HEK293T (cell line): ENCODE measurements at regions not wholly inside any gene's neighbourhood (a gene's known extent, or its start where the extent isn't known, plus 50 kb on each side); places are given as distances from the start of the nearest gene placed in this dataset.

Experiments
- CTCF ChIA-PET: fragments of 350-600 bp; formaldehyde crosslinking; extraction: SDS; loops from one replicate; lab custom pipeline; 2021; ENCODE audit warnings: antibody characterized with exemption, inconsistent platforms; lab: Yijun Ruan, JAX
- POLR2A ChIA-PET: fragments of 350-600 bp; formaldehyde crosslinking; extraction: SDS; loops from one replicate; lab custom pipeline; 2020; ENCODE audit warnings: antibody characterized with exemption, inconsistent platforms; lab: Yijun Ruan, JAX
- DNase-seq: peaks from one replicate; pipeline ENCODE4 v3.0.0; 2012; ENCODE audit warnings: mixed read lengths; ENCODE audit errors: extremely low spot score
- ARNT ChIP-seq: fragments of 450-650 bp; IDR thresholded peaks from 2 replicates; pipeline ENCODE4 v1.6.1; 2017; ENCODE audit warnings: mild to moderate bottlenecking
- BHLHE40 ChIP-seq: fragments of 450-650 bp; IDR thresholded peaks from 2 replicates; pipeline ENCODE4 v1.6.1; 2016; ENCODE audit warnings: mild to moderate bottlenecking, moderate library complexity, borderline replicate concordance
- CTBP1 ChIP-seq: fragments of 450-650 bp; IDR thresholded peaks from 2 replicates; pipeline ENCODE4 v1.6.1; 2016; ENCODE audit warnings: borderline replicate concordance
- ELF4 ChIP-seq: fragments of 450-650 bp; IDR thresholded peaks from 2 replicates; pipeline ENCODE4 v1.6.1; 2017; ENCODE audit warnings: antibody characterized with exemption
- FOXA1 ChIP-seq: fragments of 450-650 bp; IDR thresholded peaks from 2 replicates; pipeline ENCODE4 v1.6.1; 2016; ENCODE audit warnings: mild to moderate bottlenecking
- FOXK2 ChIP-seq: fragments of 450-650 bp; IDR thresholded peaks from 2 replicates; pipeline ENCODE4 v1.6.1; 2016; ENCODE audit warnings: mild to moderate bottlenecking
- FOXM1 ChIP-seq: fragments of 450-650 bp; IDR thresholded peaks from 2 replicates; pipeline ENCODE4 v1.6.1; 2017; ENCODE audit warnings: mild to moderate bottlenecking, borderline replicate concordance
- HDGF ChIP-seq: fragments of 450-650 bp; IDR thresholded peaks from 2 replicates; pipeline ENCODE4 v1.6.1; 2017; ENCODE audit warnings: antibody characterized with exemption, borderline replicate concordance
- L3MBTL2 ChIP-seq: fragments of 450-650 bp; conservative IDR thresholded peaks from 2 replicates; pipeline ENCODE4 v1.6.1; 2016; ENCODE audit warnings: mild to moderate bottlenecking
- LEF1 ChIP-seq: fragments of 450-650 bp; IDR thresholded peaks from 2 replicates; pipeline ENCODE4 v1.6.1; 2017; ENCODE audit warnings: mild to moderate bottlenecking, borderline replicate concordance
- NFRKB ChIP-seq: fragments of 450-650 bp; IDR thresholded peaks from 2 replicates; pipeline ENCODE4 v1.6.1; 2016; ENCODE audit warnings: mild to moderate bottlenecking, moderate library complexity
- PKNOX1 ChIP-seq: fragments of 450-650 bp; IDR thresholded peaks from 2 replicates; pipeline ENCODE4 v1.6.1; 2016
- SP1 ChIP-seq: fragments of 450-650 bp; IDR thresholded peaks from 2 replicates; pipeline ENCODE4 v1.6.1; 2017
- SUZ12 ChIP-seq: fragments of 450-650 bp; IDR thresholded peaks from 2 replicates; pipeline ENCODE4 v1.6.1; 2016; ENCODE audit warnings: mild to moderate bottlenecking
- TARDBP ChIP-seq: fragments of 450-650 bp; IDR thresholded peaks from 2 replicates; pipeline ENCODE4 v1.6.1; 2016
- ZNF384 ChIP-seq: fragments of 450-650 bp; IDR thresholded peaks from 2 replicates; pipeline ENCODE4 v1.6.1; 2016

- TF ChIP-seq PKNOX1: no peak
- TF ChIP-seq ZNF384: no peak
- TF ChIP-seq BHLHE40: no peak
- no peak for TF ChIP-seq LEF1
- TF ChIP-seq FOXM1: no peak
- no peak for TF ChIP-seq TARDBP
- TF ChIP-seq SUZ12: no peak
- TF ChIP-seq HDGF: no peak
- no peak for TF ChIP-seq L3MBTL2
- no peak for TF ChIP-seq FOXA1
- TF ChIP-seq ARNT: no peak
- no peak for TF ChIP-seq SP1
- TF ChIP-seq CTBP1: no peak
- no peak for TF ChIP-seq FOXK2
- TF ChIP-seq NFRKB: no peak
- TF ChIP-seq ELF4: no peak
- ChIA-PET CTCF (no interaction called here), POLR2A (no interaction called here)
- DNase-seq: no peak
Measured at GRCh38 chr4:178255172-178255571, 812.9 kb upstream of the AGA start.

GRCh38 chr4:178258603-178259002 is 816.4 kb upstream of the AGA start:
- CTCF ChIA-PET: no interaction called here
- POLR2A ChIA-PET: no interaction called here
- no peak for DNase-seq
- TF ChIP-seq FOXA1: no peak
- TF ChIP-seq NFRKB: no peak
- TF ChIP-seq PKNOX1: no peak
- TF ChIP-seq L3MBTL2: no peak
- TF ChIP-seq ZNF384: no peak

- no peak for DNase-seq
- TF ChIP-seq BHLHE40 (no peak), ZNF384 (no peak), CTBP1 (no peak), NFRKB (no peak), TARDBP (no peak), FOXA1 (no peak), FOXM1 (no peak), PKNOX1 (no peak), FOXK2 (no peak), ELF4 (no peak), L3MBTL2 (no peak), SP1 (no peak), ARNT (no peak), LEF1 (no peak), SUZ12 (no peak), HDGF (no peak)
- ChIA-PET CTCF (no interaction called here), POLR2A (no interaction called here)
Measured at GRCh38 chr4:178259566-178259965, 817.3 kb upstream of the AGA start.

- POLR2A ChIA-PET: no interaction called here
- CTCF ChIA-PET: no interaction called here
- no peak for DNase-seq
- TF ChIP-seq SUZ12 (no peak), L3MBTL2 (no peak), FOXA1 (no peak), NFRKB (no peak), FOXK2 (no peak), FOXM1 (no peak), ELF4 (no peak), LEF1 (no peak), ZNF384 (no peak), BHLHE40 (no peak), CTBP1 (no peak)
Measured at GRCh38 chr4:178264001-178264400, 821.8 kb upstream of the AGA start.

- POLR2A ChIA-PET: no interaction called here
- no peak for TF ChIP-seq SP1
- no peak for TF ChIP-seq TARDBP
- TF ChIP-seq PKNOX1: no peak
- TF ChIP-seq ARNT: no peak
- TF ChIP-seq FOXK2: no peak
- TF ChIP-seq LEF1: no peak
- no peak for TF ChIP-seq ELF4
- TF ChIP-seq SUZ12: no peak
- no peak for DNase-seq
- CTCF ChIA-PET: no interaction called here
Measured at GRCh38 chr4:178271386-178271785, 829.1 kb upstream of the AGA start.

- ChIA-PET CTCF (no interaction called here), POLR2A (no interaction called here)
- no peak for DNase-seq
- TF ChIP-seq CTBP1 (no peak), FOXK2 (no peak), TARDBP (no peak), BHLHE40 (no peak), SP1 (no peak), PKNOX1 (no peak), HDGF (no peak), ELF4 (no peak), FOXM1 (no peak), L3MBTL2 (no peak), ARNT (no peak), NFRKB (no peak), FOXA1 (no peak), ZNF384 (no peak), LEF1 (no peak), SUZ12 (no peak)
Measured at GRCh38 chr4:178273168-178273567, 830.9 kb upstream of the AGA start.
